ENCODE measurements at regions not wholly inside any gene's neighbourhood (a gene's known extent, or its start where the extent isn't known, plus 50 kb on each side); places are given as distances from the start of the nearest gene placed in this dataset.

DNA sequence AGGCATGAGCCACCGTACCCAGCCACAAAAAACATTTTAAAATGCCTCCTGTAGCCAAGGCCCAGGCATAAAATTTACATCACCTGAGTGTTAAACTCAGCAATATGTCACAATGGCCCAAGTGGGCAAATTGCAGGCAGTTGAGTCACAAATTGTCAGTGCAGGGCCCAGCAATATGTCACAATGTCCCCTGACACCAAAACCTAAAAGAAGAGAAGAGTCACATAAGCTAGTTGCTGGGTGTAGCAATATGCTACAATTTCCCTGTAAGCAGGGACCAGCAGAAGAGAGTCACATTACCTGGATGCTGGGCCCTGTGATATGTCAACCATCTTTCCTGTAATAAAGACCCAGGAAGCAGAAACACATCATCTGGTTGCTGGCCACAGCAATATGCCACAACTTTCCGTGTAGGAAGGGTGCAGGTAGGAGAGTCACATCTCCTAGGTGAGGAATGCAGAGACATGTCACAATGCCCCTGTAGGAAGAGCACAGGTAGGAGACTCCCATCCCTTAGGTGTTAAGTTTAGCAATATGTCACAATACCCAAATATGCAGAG is 136.0 kb upstream of the ZNF91 start:
- Histone ChIP-seq H3K36me3 (ENCODE audit: control insufficient read depth in 4 of 4, insufficient read depth in 3 of 4, low read depth in 1 of 4, low read length in 3 of 4) (no peaks in the 10 kb centered on the region), H3K4me1 (ENCODE audit: control insufficient read depth in 4 of 4, insufficient read depth in 4 of 4, low read length in 3 of 4) (no peaks in the 10 kb centered on the region), H3K9ac (ENCODE audit: low read depth in 1 of 2, low read length in 2 of 2) (no peak overlapping the region), H3K27me3 (ENCODE audit: control insufficient read depth in 4 of 4, insufficient read depth in 4 of 4, low read length in 3 of 4) (no peaks in the 10 kb centered on the region), H3K9me3 (ENCODE audit: control insufficient read depth in 4 of 4, low read length in 3 of 4) (peaks cover 5 to 18% (median 9%) of the 10 kb centered on the region in 4 donors), H3K4me3 (ENCODE audit: low read depth in 1 of 3, low read length in 3 of 3) (no peak overlapping the region), H3K27ac (ENCODE audit: low read depth in 1 of 2, low read length in 2 of 2) (no peak overlapping the region)
- no peak for TF ChIP-seq SP1 (IDR thresholded peaks at IDR 0.05)
- TF ChIP-seq RAD21 (IDR thresholded peaks at IDR 0.05), result no peak
- TF ChIP-seq HNF4G (IDR thresholded peaks at IDR 0.05), result no peak
- TF ChIP-seq, protein P1, sequence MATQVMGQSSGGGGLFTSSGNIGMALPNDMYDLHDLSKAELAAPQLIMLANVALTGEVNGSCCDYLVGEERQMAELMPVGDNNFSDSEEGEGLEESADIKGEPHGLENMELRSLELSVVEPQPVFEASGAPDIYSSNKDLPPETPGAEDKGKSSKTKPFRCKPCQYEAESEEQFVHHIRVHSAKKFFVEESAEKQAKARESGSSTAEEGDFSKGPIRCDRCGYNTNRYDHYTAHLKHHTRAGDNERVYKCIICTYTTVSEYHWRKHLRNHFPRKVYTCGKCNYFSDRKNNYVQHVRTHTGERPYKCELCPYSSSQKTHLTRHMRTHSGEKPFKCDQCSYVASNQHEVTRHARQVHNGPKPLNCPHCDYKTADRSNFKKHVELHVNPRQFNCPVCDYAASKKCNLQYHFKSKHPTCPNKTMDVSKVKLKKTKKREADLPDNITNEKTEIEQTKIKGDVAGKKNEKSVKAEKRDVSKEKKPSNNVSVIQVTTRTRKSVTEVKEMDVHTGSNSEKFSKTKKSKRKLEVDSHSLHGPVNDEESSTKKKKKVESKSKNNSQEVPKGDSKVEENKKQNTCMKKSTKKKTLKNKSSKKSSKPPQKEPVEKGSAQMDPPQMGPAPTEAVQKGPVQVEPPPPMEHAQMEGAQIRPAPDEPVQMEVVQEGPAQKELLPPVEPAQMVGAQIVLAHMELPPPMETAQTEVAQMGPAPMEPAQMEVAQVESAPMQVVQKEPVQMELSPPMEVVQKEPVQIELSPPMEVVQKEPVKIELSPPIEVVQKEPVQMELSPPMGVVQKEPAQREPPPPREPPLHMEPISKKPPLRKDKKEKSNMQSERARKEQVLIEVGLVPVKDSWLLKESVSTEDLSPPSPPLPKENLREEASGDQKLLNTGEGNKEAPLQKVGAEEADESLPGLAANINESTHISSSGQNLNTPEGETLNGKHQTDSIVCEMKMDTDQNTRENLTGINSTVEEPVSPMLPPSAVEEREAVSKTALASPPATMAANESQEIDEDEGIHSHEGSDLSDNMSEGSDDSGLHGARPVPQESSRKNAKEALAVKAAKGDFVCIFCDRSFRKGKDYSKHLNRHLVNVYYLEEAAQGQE (IDR thresholded peaks at IDR 0.05), result no peak
- TF ChIP-seq, protein P2, sequence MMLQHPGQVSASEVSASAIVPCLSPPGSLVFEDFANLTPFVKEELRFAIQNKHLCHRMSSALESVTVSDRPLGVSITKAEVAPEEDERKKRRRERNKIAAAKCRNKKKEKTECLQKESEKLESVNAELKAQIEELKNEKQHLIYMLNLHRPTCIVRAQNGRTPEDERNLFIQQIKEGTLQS (IDR thresholded peaks at IDR 0.05), result no peak
- TF ChIP-seq JUND (IDR thresholded peaks at IDR 0.05), result no peak
- TF ChIP-seq RXRA (IDR thresholded peaks at IDR 0.05), result no peak
- no peak for TF ChIP-seq FOXA2 (IDR thresholded peaks at IDR 0.05)
- TF ChIP-seq, protein P3, sequence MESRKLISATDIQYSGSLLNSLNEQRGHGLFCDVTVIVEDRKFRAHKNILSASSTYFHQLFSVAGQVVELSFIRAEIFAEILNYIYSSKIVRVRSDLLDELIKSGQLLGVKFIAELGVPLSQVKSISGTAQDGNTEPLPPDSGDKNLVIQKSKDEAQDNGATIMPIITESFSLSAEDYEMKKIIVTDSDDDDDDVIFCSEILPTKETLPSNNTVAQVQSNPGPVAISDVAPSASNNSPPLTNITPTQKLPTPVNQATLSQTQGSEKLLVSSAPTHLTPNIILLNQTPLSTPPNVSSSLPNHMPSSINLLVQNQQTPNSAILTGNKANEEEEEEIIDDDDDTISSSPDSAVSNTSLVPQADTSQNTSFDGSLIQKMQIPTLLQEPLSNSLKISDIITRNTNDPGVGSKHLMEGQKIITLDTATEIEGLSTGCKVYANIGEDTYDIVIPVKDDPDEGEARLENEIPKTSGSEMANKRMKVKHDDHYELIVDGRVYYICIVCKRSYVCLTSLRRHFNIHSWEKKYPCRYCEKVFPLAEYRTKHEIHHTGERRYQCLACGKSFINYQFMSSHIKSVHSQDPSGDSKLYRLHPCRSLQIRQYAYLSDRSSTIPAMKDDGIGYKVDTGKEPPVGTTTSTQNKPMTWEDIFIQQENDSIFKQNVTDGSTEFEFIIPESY (IDR thresholded peaks at IDR 0.05), result no peak
- TF ChIP-seq TAF1 (conservative IDR thresholded peaks at IDR 0.05), result no peak
- no peak for TF ChIP-seq NR2F2 (IDR thresholded peaks at IDR 0.05)
- no peak for TF ChIP-seq EGR1 (IDR thresholded peaks at IDR 0.05; ENCODE audit: low read depth in 2 of 2)
- TF ChIP-seq GABPA (IDR thresholded peaks at IDR 0.05 in 1 of 2, conservative IDR thresholded peaks at IDR 0.05 in 1 of 2), result no peak
- TF ChIP-seq HNF4A (conservative IDR thresholded peaks at IDR 0.05), result no peak
- TF ChIP-seq, protein P4, sequence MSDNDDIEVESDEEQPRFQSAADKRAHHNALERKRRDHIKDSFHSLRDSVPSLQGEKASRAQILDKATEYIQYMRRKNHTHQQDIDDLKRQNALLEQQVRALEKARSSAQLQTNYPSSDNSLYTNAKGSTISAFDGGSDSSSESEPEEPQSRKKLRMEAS (IDR thresholded peaks at IDR 0.05), result no peak
- TF ChIP-seq YY1 (IDR thresholded peaks at IDR 0.05), result no peak
- no peak for TF ChIP-seq FOXA1 (IDR thresholded peaks at IDR 0.05)
- TF ChIP-seq, protein P5, sequence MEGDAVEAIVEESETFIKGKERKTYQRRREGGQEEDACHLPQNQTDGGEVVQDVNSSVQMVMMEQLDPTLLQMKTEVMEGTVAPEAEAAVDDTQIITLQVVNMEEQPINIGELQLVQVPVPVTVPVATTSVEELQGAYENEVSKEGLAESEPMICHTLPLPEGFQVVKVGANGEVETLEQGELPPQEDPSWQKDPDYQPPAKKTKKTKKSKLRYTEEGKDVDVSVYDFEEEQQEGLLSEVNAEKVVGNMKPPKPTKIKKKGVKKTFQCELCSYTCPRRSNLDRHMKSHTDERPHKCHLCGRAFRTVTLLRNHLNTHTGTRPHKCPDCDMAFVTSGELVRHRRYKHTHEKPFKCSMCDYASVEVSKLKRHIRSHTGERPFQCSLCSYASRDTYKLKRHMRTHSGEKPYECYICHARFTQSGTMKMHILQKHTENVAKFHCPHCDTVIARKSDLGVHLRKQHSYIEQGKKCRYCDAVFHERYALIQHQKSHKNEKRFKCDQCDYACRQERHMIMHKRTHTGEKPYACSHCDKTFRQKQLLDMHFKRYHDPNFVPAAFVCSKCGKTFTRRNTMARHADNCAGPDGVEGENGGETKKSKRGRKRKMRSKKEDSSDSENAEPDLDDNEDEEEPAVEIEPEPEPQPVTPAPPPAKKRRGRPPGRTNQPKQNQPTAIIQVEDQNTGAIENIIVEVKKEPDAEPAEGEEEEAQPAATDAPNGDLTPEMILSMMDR (IDR thresholded peaks at IDR 0.05; ENCODE audit: low read depth, low read length, missing input control), result no peak
- WGBS, result 67% methylated on average over 2 of the region's 2 CpGs
- no peak for DNase-seq (ENCODE audit: low spot score)

Data from liver (tissue), 8 donors.